PC-9 (cell line): ENCODE measurements at regions not wholly inside any gene's neighbourhood (a gene's known extent, or its start where the extent isn't known, plus 50 kb on each side); places are given as distances from the start of the nearest gene placed in this dataset.

ENCODE experiments used
- CTCF ChIP-seq: fragments of 200-600 bp; sonication (generic); conservative IDR thresholded peaks from 2 replicates; pipeline ENCODE4 v1.6.1; 2017; ENCODE audit warnings: mixed run types, antibody characterized with exemption, mild to moderate bottlenecking, moderate library complexity
- EZH2 ChIP-seq: fragments of 200-600 bp; sonication (generic); IDR thresholded peaks from 2 replicates; pipeline ENCODE4 v1.8.0; 2017; ENCODE audit warnings: antibody characterized with exemption, low read depth

- TF ChIP-seq CTCF (no peak), EZH2 (no peak)
Observed at GRCh38 chr14:25803386-25804018, 753.6 kb upstream of the STXBP6 start.
